ENCODE measurements at regions not wholly inside any gene's neighbourhood (a gene's known extent, or its start where the extent isn't known, plus 50 kb on each side); places are given as distances from the start of the nearest gene placed in this dataset.

DNA sequence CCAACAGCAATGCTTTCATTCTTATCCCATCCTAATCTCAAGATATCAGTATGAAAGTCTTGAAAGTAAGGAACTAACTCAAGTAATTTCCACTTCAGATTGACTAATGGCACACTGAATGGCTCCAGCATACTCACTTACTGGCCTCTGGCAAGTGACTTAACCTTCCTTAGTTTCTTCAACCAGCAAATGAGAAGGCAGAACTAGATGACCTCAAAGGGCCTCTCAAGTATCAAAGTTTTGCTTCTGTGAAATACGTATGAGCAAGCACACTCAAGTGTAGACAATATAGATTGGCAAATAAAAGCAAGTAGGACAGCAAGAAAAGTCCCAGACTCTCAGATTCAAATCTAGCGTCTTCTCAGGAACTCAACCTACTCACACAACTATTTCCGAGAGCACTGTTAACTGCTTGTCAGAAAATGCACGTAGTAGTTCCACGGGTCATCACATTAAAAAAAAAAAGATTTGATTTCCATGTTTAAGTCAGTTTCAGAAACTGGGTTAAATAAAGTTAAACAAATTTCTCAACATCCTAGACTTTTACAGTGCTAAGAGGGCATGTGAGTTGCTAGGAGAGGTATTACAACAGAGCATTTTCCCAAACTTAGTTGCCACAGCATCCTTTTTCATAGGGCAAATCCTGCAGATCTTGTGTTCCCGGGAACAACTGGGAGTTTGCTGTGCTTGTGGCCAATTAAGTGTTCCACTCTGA lies 276.9 kb upstream of the KLF14 start:
- Histone ChIP-seq H3K4me3 (ENCODE audit: low read length) (no peak overlapping the region), H3K4me1 (ENCODE audit: low read length) (no peaks in the 10 kb centered on the region), H2AFZ (ENCODE audit: low read length) (no peak overlapping the region), H3K79me2 (ENCODE audit: low read length) (peaks cover 97% of the 10 kb centered on the region), H3K9ac (ENCODE audit: low read length) (no peak overlapping the region), H3K4me2 (ENCODE audit: low read depth, low read length) (no peak overlapping the region), H4K20me1 (ENCODE audit: insufficient read depth, low read length) (peaks cover 21% of the 10 kb centered on the region), H3K36me3 (replicated peaks; ENCODE audit: insufficient read depth, low read length) (no peaks in the 10 kb centered on the region), H3F3A (ENCODE audit: insufficient read depth, low read length) (no peaks in the 10 kb centered on the region), H3K9me3 (replicated peaks; ENCODE audit: insufficient read depth, low read length) (no peaks in the 10 kb centered on the region), H3K27me3 (replicated peaks; ENCODE audit: insufficient read depth, low read length) (no peaks in the 10 kb centered on the region), H3K9me2 (replicated peaks; ENCODE audit: insufficient read depth, low read length) (no peaks in the 10 kb centered on the region), H3K27ac (ENCODE audit: low read length) (no peak overlapping the region)
- TF ChIP-seq EZH2phosphoT487 (IDR thresholded peaks at IDR 0.05; ENCODE audit: low read length) (no peak), EZH2 (optimal IDR thresholded peaks at IDR 0.05; ENCODE audit: low read depth, low read length) (no peak), CTCF (IDR thresholded peaks at IDR 0.05; ENCODE audit: low read length) (no peak)
- no peak for DNase-seq

GRCh38 chr7:131011432-131011742 lies 277.4 kb upstream of the KLF14 start:
- H3K9ac ChIP-seq (ENCODE audit: low read length): no peak overlapping the region
- H3K36me3 ChIP-seq (replicated peaks; ENCODE audit: insufficient read depth, low read length): no peaks in the 10 kb centered on the region
- H2AFZ ChIP-seq (ENCODE audit: low read length): no peak overlapping the region
- H3K4me2 ChIP-seq (ENCODE audit: low read depth, low read length): no peak overlapping the region
- H3K9me2 ChIP-seq (replicated peaks; ENCODE audit: insufficient read depth, low read length): no peaks in the 10 kb centered on the region
- no peaks in the 10 kb centered on the region for H3K9me3 ChIP-seq (replicated peaks; ENCODE audit: insufficient read depth, low read length)
- no peak overlapping the region for H3K27ac ChIP-seq (ENCODE audit: low read length)
- peaks cover 99% of the 10 kb centered on the region for H3K79me2 ChIP-seq (ENCODE audit: low read length)
- no peaks in the 10 kb centered on the region for H3K27me3 ChIP-seq (replicated peaks; ENCODE audit: insufficient read depth, low read length)
- H3K4me3 ChIP-seq (ENCODE audit: low read length): no peak overlapping the region
- H3K4me1 ChIP-seq (ENCODE audit: low read length): no peaks in the 10 kb centered on the region
- H3F3A ChIP-seq (ENCODE audit: insufficient read depth, low read length): no peaks in the 10 kb centered on the region
- TF ChIP-seq CTCF (IDR thresholded peaks at IDR 0.05; ENCODE audit: low read length) (no peak), EZH2 (optimal IDR thresholded peaks at IDR 0.05; ENCODE audit: low read depth, low read length) (no peak), EZH2phosphoT487 (IDR thresholded peaks at IDR 0.05; ENCODE audit: low read length) (no peak)
- DNase-seq: no peak
- H4K20me1 ChIP-seq (ENCODE audit: insufficient read depth, low read length): peaks cover 21% of the 10 kb centered on the region

DNA sequence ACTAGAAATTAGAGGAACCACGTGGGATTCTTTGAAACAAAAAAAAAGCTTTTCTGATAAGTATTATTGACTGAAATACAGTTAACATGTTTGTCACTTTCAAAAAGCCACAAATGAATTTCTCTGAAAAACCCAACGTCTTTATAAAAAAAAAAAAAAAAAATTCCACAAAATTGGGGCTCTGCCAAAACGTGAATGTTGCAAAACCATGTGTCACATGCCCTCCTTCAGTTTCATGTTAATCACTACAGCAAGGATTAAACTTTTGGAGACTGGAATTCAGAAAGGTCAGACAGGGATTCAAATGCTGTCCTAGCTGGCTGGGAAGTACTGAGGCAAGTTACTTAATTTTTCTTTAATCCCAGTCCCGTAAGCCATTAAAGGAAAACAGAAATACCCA lies 278.0 kb upstream of the KLF14 start:
- no peak overlapping the region for H3K4me3 ChIP-seq (ENCODE audit: low read length)
- no peaks in the 10 kb centered on the region for H3K27me3 ChIP-seq (replicated peaks; ENCODE audit: insufficient read depth, low read length)
- peaks cover 98% of the 10 kb centered on the region for H3K79me2 ChIP-seq (ENCODE audit: low read length)
- DNase-seq: no peak
- H3K36me3 ChIP-seq (replicated peaks; ENCODE audit: insufficient read depth, low read length): no peaks in the 10 kb centered on the region
- no peaks in the 10 kb centered on the region for H3F3A ChIP-seq (ENCODE audit: insufficient read depth, low read length)
- TF ChIP-seq EZH2 (optimal IDR thresholded peaks at IDR 0.05; ENCODE audit: low read depth, low read length) (no peak), CTCF (IDR thresholded peaks at IDR 0.05; ENCODE audit: low read length) (no peak), EZH2phosphoT487 (IDR thresholded peaks at IDR 0.05; ENCODE audit: low read length) (no peak)
- no peak overlapping the region for H3K4me2 ChIP-seq (ENCODE audit: low read depth, low read length)
- no peaks in the 10 kb centered on the region for H3K9me3 ChIP-seq (replicated peaks; ENCODE audit: insufficient read depth, low read length)
- peaks cover 21% of the 10 kb centered on the region for H4K20me1 ChIP-seq (ENCODE audit: insufficient read depth, low read length)
- no peak overlapping the region for H3K27ac ChIP-seq (ENCODE audit: low read length)
- H3K4me1 ChIP-seq (ENCODE audit: low read length): no peaks in the 10 kb centered on the region
- H3K9me2 ChIP-seq (replicated peaks; ENCODE audit: insufficient read depth, low read length): no peaks in the 10 kb centered on the region
- H2AFZ ChIP-seq (ENCODE audit: low read length): no peak overlapping the region
- no peak overlapping the region for H3K9ac ChIP-seq (ENCODE audit: low read length)
